ENCODE measurements at regions not wholly inside any gene's neighbourhood (a gene's known extent, or its start where the extent isn't known, plus 50 kb on each side); places are given as distances from the start of the nearest gene placed in this dataset.

GRCh38 chr2:207284556-207285472 is 119.1 kb upstream of the KLF7 start:
- H3K27me3 ChIP-seq = no peaks in the 10 kb centered on the region
- no peaks in the 10 kb centered on the region for H3K9me3 ChIP-seq
- intact Hi-C loops (cut with DNase I; ENCODE audit: low total_unique reads) = no loop called here
- WGBS, 5 donors = 78 to 85% (median 82%) methylated on average over 5 of the region's 5 CpGs
- H3K4me3 ChIP-seq = no peak overlapping the region
- no peak overlapping the region for H3K27ac ChIP-seq
- no peak for TF ChIP-seq POLR2AphosphoS5 (IDR thresholded peaks at IDR 0.05)
- TF ChIP-seq POLR2A (IDR thresholded peaks at IDR 0.05) = no peak
- no peak for TF ChIP-seq EP300 (IDR thresholded peaks at IDR 0.05)
- no peak for TF ChIP-seq CTCF (IDR thresholded peaks at IDR 0.05)
- no peaks in the 10 kb centered on the region for H3K36me3 ChIP-seq
- peaks cover 0 to 12% (median 7%) of the 10 kb centered on the region in 4 donors for H3K4me1 ChIP-seq
- DNase-seq = no peak

DNA sequence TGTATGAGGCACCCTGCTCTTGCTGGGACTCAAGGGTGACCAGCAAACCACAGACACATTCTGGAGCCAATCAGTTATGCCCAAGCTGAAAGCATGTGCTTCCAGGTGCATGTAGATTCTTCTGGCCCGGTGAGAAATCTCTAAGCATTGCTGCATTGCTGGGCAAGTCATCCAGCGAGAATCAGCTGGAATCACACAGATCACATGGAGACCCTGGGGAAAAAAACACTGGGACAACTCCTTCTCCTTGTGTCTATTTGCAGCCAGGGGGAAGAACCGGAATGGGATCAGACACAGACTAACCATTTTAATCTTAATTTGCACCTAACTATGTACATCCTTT is 119.7 kb upstream of the KLF7 start:
- DNase-seq = no peak
- TF ChIP-seq POLR2AphosphoS5 (IDR thresholded peaks at IDR 0.05) (no peak), CTCF (IDR thresholded peaks at IDR 0.05) (no peak), POLR2A (IDR thresholded peaks at IDR 0.05) (no peak), EP300 (IDR thresholded peaks at IDR 0.05) (no peak)
- H3K4me1 ChIP-seq = peaks cover 0 to 12% (median 7%) of the 10 kb centered on the region in 4 donors
- intact Hi-C loops (cut with DNase I; ENCODE audit: low total_unique reads) = no loop called here
- 46 to 52% (median 50%) methylated on average over 2 to 3 of the region's 3 CpGs for WGBS, 5 donors
- H3K36me3 ChIP-seq = no peaks in the 10 kb centered on the region
- no peak overlapping the region for H3K27ac ChIP-seq
- H3K4me3 ChIP-seq = no peak overlapping the region
- H3K27me3 ChIP-seq = no peaks in the 10 kb centered on the region
- no peaks in the 10 kb centered on the region for H3K9me3 ChIP-seq

DNA sequence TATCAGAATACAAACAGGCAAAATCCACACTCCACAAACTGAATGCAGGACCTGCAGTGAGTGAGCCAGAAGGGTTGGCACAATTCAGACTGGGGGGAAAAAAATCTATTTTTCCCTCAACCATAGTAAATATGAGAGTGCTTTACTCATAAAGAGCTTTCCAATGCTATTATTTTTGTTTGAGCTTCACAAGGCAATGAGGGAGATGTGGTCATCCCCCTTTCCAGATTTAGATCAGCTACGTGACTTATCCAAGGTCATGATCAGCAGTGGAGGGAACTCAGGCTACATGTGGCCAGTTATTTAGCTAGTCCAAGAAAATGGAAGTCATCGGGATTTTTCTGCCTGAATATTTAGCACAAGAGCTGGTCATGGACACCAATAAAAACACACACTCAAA is 120.4 kb upstream of the KLF7 start:
- H3K9me3 ChIP-seq = no peaks in the 10 kb centered on the region
- DNase-seq = no peak
- TF ChIP-seq POLR2AphosphoS5 (IDR thresholded peaks at IDR 0.05) (no peak), CTCF (IDR thresholded peaks at IDR 0.05) (no peak), EP300 (IDR thresholded peaks at IDR 0.05) (no peak)
- intact Hi-C loops (cut with DNase I; ENCODE audit: low total_unique reads) = no loop called here
- 76 to 85% (median 78%) methylated on average over 2 of the region's 2 CpGs for WGBS, 5 donors
- no peaks in the 10 kb centered on the region for H3K36me3 ChIP-seq
- no peak overlapping the region for H3K4me3 ChIP-seq
- H3K4me1 ChIP-seq = peaks cover 0 to 12% (median 7%) of the 10 kb centered on the region in 4 donors
- H3K27me3 ChIP-seq = no peaks in the 10 kb centered on the region
- no peak overlapping the region for H3K27ac ChIP-seq

DNA sequence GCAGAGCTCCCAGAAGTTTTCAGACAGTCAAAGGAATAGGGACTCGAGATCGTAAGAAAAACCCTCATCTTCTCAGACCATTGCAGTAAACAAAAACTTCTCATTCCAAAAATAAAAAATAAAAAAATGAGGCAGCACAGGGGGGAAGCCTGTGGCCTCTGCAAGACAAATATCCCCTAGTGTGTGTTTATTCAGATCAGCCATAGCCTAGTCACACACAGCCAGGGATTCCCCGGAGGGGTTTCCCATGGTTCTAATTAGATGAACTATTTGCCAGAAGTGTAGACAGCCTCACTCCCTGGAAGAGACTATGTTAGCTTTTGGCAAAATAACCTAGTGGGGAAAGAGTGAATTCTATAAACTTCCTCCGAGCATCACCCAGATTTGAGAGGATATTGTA is 122.9 kb upstream of the KLF7 start:
- Histone ChIP-seq H3K4me3 (no peak overlapping the region), H3K9me3 (no peaks in the 10 kb centered on the region), H3K27ac (no peak overlapping the region), H3K4me1 (peaks cover 0 to 12% (median 7%) of the 10 kb centered on the region in 4 donors), H3K27me3 (no peaks in the 10 kb centered on the region), H3K36me3 (no peaks in the 10 kb centered on the region)
- WGBS, 5 donors = 55 to 70% (median 57%) methylated on average over 4 of the region's 4 CpGs
- intact Hi-C loops (cut with DNase I; ENCODE audit: low total_unique reads) = no loop called here
- TF ChIP-seq POLR2A (IDR thresholded peaks at IDR 0.05) (no peak), EP300 (IDR thresholded peaks at IDR 0.05) (no peak), POLR2AphosphoS5 (IDR thresholded peaks at IDR 0.05) (no peak), CTCF (IDR thresholded peaks at IDR 0.05) (no peak)
- DNase-seq = no peak

All from stomach (tissue), 8 donors.